Natural killer cell (primary cell): ENCODE measurements at regions not wholly inside any gene's neighbourhood (a gene's known extent, or its start where the extent isn't known, plus 50 kb on each side); places are given as distances from the start of the nearest gene placed in this dataset.

Experiments
- ATAC-seq, 3 donors: fragments of 150-1000 bp in 2 of 3; fragments of 200-7000 bp in 1 of 3; cut with Tn5 transposase; 1 replicate in 1 of 3; 2 replicates in 2 of 3; pipeline ENCODE4 v1.10.0; 2021; ENCODE audit warnings: mild to moderate bottlenecking in 2 of 3, moderate library complexity in 2 of 3
- DNase-seq, 2 donors: peaks; one replicate each; pipeline versions ENCODE4 v3.0.0 to v3.0.0-alpha.2; 2013 to 2021; ENCODE audit warnings: mixed read lengths in 1 of 2
- H3K27ac ChIP-seq: one replicate; pipeline ENCODE4 v1.5.1; 2013; ENCODE audit warnings: mild to moderate bottlenecking, low read length
- H3K27me3 ChIP-seq: one replicate; pipeline ENCODE4 v1.6.1; 2013; ENCODE audit warnings: low read length; ENCODE audit not compliant: control insufficient read depth, insufficient read depth
- H3K36me3 ChIP-seq: one replicate; pipeline ENCODE4 v1.6.1; 2013; ENCODE audit warnings: low read length; ENCODE audit not compliant: control insufficient read depth, insufficient read depth
- H3K4me1 ChIP-seq: one replicate; pipeline ENCODE4 v1.6.1; 2013; ENCODE audit warnings: low read length; ENCODE audit not compliant: control insufficient read depth, insufficient read depth
- H3K4me3 ChIP-seq: one replicate; pipeline ENCODE4 v1.5.1; 2013; ENCODE audit warnings: low read length
- H3K9me3 ChIP-seq: one replicate; pipeline ENCODE4 v1.6.1; 2013; ENCODE audit warnings: low read length; ENCODE audit not compliant: control insufficient read depth, insufficient read depth
- H3K27ac Mint-ChIP-seq, 2 donors: one replicate each; pipeline ENCODE4 v1.8.0; 2022; ENCODE audit warnings: mild to moderate bottlenecking in 2 of 2, mixed read lengths in 2 of 2, moderate library complexity in 1 of 2
- H3K27me3 Mint-ChIP-seq, 2 donors: one replicate each; pipeline ENCODE4 v1.8.0; 2022; ENCODE audit warnings: low read depth in 2 of 2, mixed read lengths in 2 of 2
- H3K36me3 Mint-ChIP-seq: one replicate; pipeline ENCODE4 v1.8.0; 2022; ENCODE audit warnings: mixed read lengths
- H3K4me1 Mint-ChIP-seq, 2 donors: one replicate each; pipeline ENCODE4 v1.8.0; 2022; ENCODE audit warnings: mixed read lengths in 2 of 2
- H3K4me3 Mint-ChIP-seq: one replicate; pipeline ENCODE4 v1.8.0; 2022; ENCODE audit warnings: mild to moderate bottlenecking, moderate library complexity, mixed read lengths
- H3K9me3 Mint-ChIP-seq, 2 donors: one replicate each; pipeline ENCODE4 v1.8.0; 2022; ENCODE audit warnings: mixed read lengths in 2 of 2
- CTCF ChIP-seq: fragments of 200-600 bp; IDR thresholded peaks from one replicate; pipeline ENCODE4 v1.8.0; 2022; ENCODE audit warnings: antibody characterized with exemption
- WGBS: methylation state at CpG from one replicate; pipeline ENCODE4 v1.1.7; 2013; ENCODE audit warnings: missing lambda C conversion rate; ENCODE audit not compliant: insufficient coverage; 5-methylcytosine and 5-hydroxymethylcytosine counted together
- intact Hi-C: fragments of 100-400 bp; cut with micrococcal nuclease; formaldehyde crosslinking; loops from one replicate; pipeline ENCODE4 v1.14.2; 2022

GRCh38 chr5:38648703-38649291, 92.4 kb upstream of the LIFR start:
- H3K4me3 Mint-ChIP-seq = no peak overlapping the region
- WGBS = 48% methylated on average over 3 of the region's 3 CpGs
- Histone ChIP-seq H3K36me3 (no peaks in the 10 kb centered on the region), H3K4me1 (no peaks in the 10 kb centered on the region), H3K27ac (no peak overlapping the region), H3K4me3 (no peak overlapping the region), H3K27me3 (no peaks in the 10 kb centered on the region), H3K9me3 (no peaks in the 10 kb centered on the region)
- H3K4me1 Mint-ChIP-seq = peaks cover 10 to 16% of the 10 kb centered on the region in 2 donors
- H3K36me3 Mint-ChIP-seq = no peaks in the 10 kb centered on the region
- TF ChIP-seq CTCF = no peak
- no peak overlapping the region for H3K27ac Mint-ChIP-seq
- H3K27me3 Mint-ChIP-seq = peaks cover 18 to 22% of the 10 kb centered on the region in 2 donors
- H3K9me3 Mint-ChIP-seq = no peaks in the 10 kb centered on the region
- intact Hi-C loops = no loop called here
- ATAC-seq (no peak), DNase-seq (no peak)

GRCh38 chr5:38650540-38650939, 94.1 kb upstream of the LIFR start:
- Mint-ChIP-seq H3K27me3 (peaks cover 18 to 22% of the 10 kb centered on the region in 2 donors), H3K4me3 (peak overlapping the region; percentile 7), H3K9me3 (no peaks in the 10 kb centered on the region), H3K27ac (no peak overlapping the region), H3K4me1 (peaks cover 10 to 16% of the 10 kb centered on the region in 2 donors), H3K36me3 (no peaks in the 10 kb centered on the region)
- intact Hi-C loops = no loop called here
- no peaks in the 10 kb centered on the region for H3K4me1 ChIP-seq
- no peaks in the 10 kb centered on the region for H3K9me3 ChIP-seq
- no peaks in the 10 kb centered on the region for H3K27me3 ChIP-seq
- TF ChIP-seq CTCF = no peak
- H3K27ac ChIP-seq = no peak overlapping the region
- WGBS = 8% methylated on average over 6 of the region's 7 CpGs
- H3K36me3 ChIP-seq = no peaks in the 10 kb centered on the region
- ATAC-seq (no peak), DNase-seq (no peak)
- no peak overlapping the region for H3K4me3 ChIP-seq

GRCh38 chr5:38650946-38651345, 94.5 kb upstream of the LIFR start:
- intact Hi-C loops = no loop called here
- Mint-ChIP-seq H3K36me3 (no peaks in the 10 kb centered on the region), H3K27ac (no peak overlapping the region), H3K27me3 (peaks cover 18 to 22% of the 10 kb centered on the region in 2 donors), H3K4me3 (no peak overlapping the region), H3K4me1 (peaks cover 10 to 16% of the 10 kb centered on the region in 2 donors), H3K9me3 (no peaks in the 10 kb centered on the region)
- no peaks in the 10 kb centered on the region for H3K4me1 ChIP-seq
- no peak overlapping the region for H3K4me3 ChIP-seq
- no peaks in the 10 kb centered on the region for H3K27me3 ChIP-seq
- ATAC-seq (no peak), DNase-seq (no peak)
- H3K9me3 ChIP-seq = no peaks in the 10 kb centered on the region
- no peak for TF ChIP-seq CTCF
- no peak overlapping the region for H3K27ac ChIP-seq
- 33% methylated on average over 6 of the region's 8 CpGs for WGBS
- H3K36me3 ChIP-seq = no peaks in the 10 kb centered on the region

- H3K27ac Mint-ChIP-seq = no peak overlapping the region
- intact Hi-C loops = no loop called here
- Histone ChIP-seq H3K27ac (no peak overlapping the region), H3K9me3 (no peaks in the 10 kb centered on the region), H3K4me3 (no peak overlapping the region), H3K36me3 (no peaks in the 10 kb centered on the region), H3K4me1 (no peaks in the 10 kb centered on the region), H3K27me3 (no peaks in the 10 kb centered on the region)
- H3K36me3 Mint-ChIP-seq = no peaks in the 10 kb centered on the region
- peaks cover 10 to 16% of the 10 kb centered on the region in 2 donors for H3K4me1 Mint-ChIP-seq
- no peak for DNase-seq
- H3K27me3 Mint-ChIP-seq = peaks cover 15 to 22% of the 10 kb centered on the region in 2 donors
- WGBS = 87% methylated on average over 6 of the region's 6 CpGs
- no peaks in the 10 kb centered on the region for H3K9me3 Mint-ChIP-seq
- TF ChIP-seq CTCF = no peak
- H3K4me3 Mint-ChIP-seq = no peak overlapping the region
- no peak for ATAC-seq
These were observed 95.4 kb upstream of the LIFR start for GRCh38 chr5:38651806-38652205.
